ENCODE measurements at regions not wholly inside any gene's neighbourhood (a gene's known extent, or its start where the extent isn't known, plus 50 kb on each side); places are given as distances from the start of the nearest gene placed in this dataset.

GRCh38 chr7:145269418-145270161 is 433.7 kb upstream of the TPK1 start:
- DNase-seq (ENCODE audit: low read depth in 2 of 2): no peak

DNA sequence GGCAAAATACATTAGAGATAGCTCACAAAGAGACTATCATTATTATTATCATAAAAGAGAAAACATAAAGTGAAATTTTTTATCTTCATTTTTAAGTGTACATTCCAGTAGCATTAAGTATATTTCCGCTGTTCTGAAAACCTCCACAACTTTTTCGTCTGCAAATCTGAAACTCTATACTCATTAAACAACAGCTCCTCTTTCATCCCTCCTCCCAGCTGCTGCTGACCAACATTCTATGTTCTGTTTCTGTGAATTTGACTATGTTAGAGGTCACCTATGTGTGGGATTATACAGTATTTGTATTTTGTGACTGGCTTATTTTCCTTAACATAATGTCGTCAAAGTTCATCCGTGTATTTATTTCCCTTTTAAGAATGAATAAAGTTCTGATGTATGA is 429.3 kb upstream of the TPK1 start:
- no peak for DNase-seq (ENCODE audit: low read depth in 2 of 2)

- DNase-seq (ENCODE audit: low read depth in 2 of 2): no peak
These were observed 428.0 kb upstream of the TPK1 start for GRCh38 chr7:145263886-145264285.

GRCh38 chr7:145252031-145252430 is 416.2 kb upstream of the TPK1 start:
- DNase-seq (ENCODE audit: low read depth in 2 of 2): no peak

GRCh38 chr7:145224775-145225174 is 388.9 kb upstream of the TPK1 start:
- DNase-seq (ENCODE audit: low read depth in 2 of 2): no peak

GRCh38 chr7:145219461-145219860 is 383.6 kb upstream of the TPK1 start:
- DNase-seq (ENCODE audit: low read depth in 2 of 2): no peak

GRCh38 chr7:145216866-145217265 is 381.0 kb upstream of the TPK1 start:
- no peak for DNase-seq (ENCODE audit: low read depth in 2 of 2)

- no peak for DNase-seq (ENCODE audit: low read depth in 2 of 2)
These were observed 376.2 kb upstream of the TPK1 start for GRCh38 chr7:145212050-145212449.

DNA sequence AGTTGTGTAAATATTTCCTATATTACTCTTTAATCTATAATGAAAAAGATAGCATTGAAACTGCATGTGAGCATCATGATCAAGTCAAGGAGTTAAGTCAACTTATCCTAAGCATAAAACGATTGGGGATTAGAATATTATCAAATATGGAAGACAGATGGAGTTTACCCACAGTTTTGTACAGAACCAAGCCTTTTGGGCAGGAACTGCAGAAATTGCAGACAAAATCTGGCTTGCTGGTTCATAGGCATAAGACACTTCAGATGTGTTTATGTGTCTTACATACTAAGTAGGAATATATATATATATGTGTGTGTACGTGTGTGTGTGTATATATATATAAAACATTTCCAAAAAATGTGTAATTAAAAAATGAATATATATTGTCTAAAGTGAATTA is 375.4 kb upstream of the TPK1 start:
- DNase-seq (ENCODE audit: low read depth in 2 of 2): no peak

GRCh38 chr7:145193951-145194350 is 358.1 kb upstream of the TPK1 start:
- no peak for DNase-seq (ENCODE audit: low read depth in 2 of 2)

GRCh38 chr7:145184956-145185355 is 349.1 kb upstream of the TPK1 start:
- DNase-seq (ENCODE audit: low read depth in 2 of 2): no peak

DNA sequence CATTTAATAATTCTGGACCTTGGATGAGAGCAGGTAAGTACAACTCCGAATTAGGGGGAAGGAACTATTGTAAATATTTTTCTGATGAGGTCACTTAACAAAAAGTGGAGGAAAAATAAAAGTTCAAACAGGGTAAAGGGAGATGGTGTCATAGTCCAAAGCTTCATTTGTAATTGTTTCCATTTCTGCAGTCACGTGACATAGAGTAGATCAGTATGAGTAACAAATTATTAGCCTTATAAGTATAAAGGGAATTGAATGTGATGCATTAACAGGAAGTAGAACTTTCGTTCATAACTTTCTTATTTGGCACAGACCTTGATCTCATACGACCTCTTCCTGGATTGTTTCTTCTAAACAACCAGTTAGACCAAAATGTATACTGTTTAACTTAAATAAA is 347.2 kb upstream of the TPK1 start:
- no peak for DNase-seq (ENCODE audit: low read depth in 2 of 2)

DNA sequence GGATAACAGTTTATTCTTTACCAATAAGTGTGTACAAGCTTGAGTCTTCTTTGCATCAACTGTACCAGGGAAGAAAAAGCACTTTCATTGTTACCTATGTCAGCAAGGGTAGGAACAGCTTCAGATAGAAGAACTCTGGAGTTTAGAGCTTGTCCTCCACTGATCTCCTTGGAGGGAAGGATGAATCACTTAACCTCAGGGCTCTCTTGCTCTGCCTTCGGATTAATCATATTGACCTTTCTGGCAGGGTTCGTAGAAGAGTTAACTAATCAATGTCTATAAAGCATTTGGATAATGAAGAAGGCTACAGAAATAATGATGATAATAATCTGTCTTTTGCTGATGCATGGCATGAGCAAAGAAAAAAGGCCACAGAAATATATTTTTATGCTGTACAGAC is 339.5 kb upstream of the TPK1 start:
- DNase-seq (ENCODE audit: low read depth in 2 of 2): no peak

DNA sequence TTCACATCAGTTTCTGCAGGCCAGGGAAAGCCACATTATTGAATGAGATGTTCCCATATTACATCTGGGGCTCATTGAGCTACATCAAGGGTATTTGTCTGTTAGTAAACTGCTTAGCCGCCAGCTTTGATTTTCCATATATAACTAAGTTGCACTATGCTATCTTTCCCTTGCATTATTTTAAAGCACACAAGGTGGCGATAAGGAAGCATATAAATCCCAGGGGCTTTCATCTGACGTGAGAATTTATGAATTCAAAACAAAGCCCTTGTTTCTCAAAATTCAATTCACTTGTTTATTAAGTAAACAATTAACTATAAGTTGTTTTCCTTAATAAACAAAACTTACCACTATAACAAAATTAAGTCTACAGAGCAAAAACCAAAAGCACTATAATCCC is 334.1 kb upstream of the TPK1 start:
- DNase-seq (ENCODE audit: low read depth in 2 of 2): no peak

GRCh38 chr7:145168879-145169278 is 333.0 kb upstream of the TPK1 start:
- no peak for DNase-seq (ENCODE audit: low read depth in 2 of 2)

DNA sequence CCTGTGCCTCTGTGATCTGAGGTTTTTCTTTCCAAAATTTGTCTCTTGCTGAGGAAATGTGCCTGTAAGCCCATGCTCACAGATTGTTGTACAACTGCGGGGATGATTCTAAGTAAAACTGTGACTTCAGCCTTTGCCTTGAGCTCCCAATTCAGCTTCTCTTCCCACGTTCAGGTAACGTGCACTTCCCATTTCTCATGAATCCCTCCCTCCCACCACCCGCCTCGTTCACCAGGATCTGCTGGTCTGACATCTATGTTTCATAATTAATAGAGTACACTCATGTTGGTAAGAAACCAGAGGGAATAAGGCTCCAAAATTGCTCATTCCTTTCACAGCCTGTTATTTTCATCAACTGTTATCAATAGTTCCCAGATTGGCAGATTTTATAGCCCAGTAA is 332.6 kb upstream of the TPK1 start:
- DNase-seq (ENCODE audit: low read depth in 2 of 2): no peak

DNA sequence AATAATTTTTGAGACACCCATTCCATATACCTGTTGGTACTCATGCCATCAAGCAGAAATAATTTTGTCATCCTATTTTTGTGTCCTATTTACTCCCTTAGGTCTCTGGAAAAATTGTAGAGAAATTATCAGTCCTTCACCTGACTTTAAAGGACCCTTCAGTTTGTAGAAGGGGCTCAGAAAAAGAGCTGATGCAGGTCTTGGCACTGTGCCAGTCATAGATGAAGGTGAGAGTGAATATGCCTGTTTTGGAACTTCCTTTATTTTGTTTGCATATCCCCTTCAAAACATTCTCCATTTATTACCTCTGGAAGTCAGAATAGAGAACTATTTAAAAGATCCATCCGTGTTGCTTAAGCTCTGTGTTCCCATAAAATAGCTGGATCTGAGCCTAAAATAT is 321.0 kb upstream of the TPK1 start:
- DNase-seq (ENCODE audit: low read depth in 2 of 2): no peak

- no peak for DNase-seq (ENCODE audit: low read depth in 2 of 2)
These were observed 316.7 kb upstream of the TPK1 start for GRCh38 chr7:145152589-145152988.

DNA sequence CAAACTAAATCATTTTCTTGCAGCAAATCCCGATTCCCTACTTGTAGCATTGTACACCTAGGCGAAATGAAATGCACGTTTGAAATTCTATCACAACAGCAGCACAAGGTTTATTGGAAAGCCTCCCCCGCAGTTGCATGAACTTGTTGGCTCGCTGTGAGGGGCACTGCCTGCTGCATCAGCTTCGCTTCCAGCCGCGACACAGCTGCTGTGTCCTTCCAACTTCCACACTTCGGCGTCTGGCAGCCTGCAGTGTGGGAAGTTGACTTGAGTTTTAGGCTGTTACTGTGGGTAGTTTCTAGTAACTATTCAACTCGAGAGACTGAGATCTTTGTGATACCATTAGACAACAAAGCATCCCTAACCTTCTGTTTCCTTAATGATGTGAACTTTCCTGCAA is 315.8 kb upstream of the TPK1 start:
- no peak for DNase-seq (ENCODE audit: low read depth in 2 of 2)

GRCh38 chr7:145147865-145148264 is 312.0 kb upstream of the TPK1 start:
- DNase-seq (ENCODE audit: low read depth in 2 of 2): no peak

DNA sequence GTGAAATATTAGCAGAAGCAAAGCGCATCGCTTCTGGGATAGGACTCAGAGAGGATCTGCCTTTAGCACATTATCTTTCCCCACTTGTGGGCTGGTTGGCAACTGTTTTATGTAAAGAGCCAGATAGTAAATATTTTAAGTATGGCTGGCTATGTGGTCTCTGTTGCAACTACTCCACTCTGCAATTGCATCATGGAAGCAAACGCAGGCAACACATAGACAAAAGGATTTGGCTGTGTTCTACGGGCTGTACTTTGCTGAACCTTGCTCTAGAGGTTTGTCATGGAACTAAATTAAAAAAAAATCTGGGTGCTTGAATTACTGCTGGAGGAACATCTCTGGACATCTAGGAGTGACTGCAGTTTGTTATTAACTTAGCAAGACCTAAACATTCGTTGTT is 307.8 kb upstream of the TPK1 start:
- no peak for DNase-seq (ENCODE audit: low read depth in 2 of 2)

- DNase-seq (ENCODE audit: low read depth in 2 of 2): no peak
These were observed 298.5 kb upstream of the TPK1 start for GRCh38 chr7:145134377-145134776.

DNA sequence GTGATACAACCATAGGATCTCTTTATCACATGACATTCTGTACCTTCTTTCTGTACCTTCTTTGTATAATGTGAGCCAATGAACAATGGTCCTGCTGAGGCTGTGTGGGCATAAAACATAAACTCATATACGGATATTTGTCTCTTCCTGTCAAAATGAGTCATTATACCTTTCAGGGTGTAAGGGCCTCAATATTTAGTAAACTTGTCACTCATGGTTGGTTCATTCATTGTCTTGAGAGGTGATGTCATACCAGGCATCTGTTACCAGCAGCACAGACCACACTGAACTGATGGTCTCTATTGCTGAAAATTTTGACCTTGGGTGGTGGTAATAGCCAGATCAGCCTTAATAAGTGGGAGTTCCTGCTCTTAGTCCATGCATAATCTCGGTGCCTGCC is 287.6 kb upstream of the TPK1 start:
- DNase-seq (ENCODE audit: low read depth in 2 of 2): no peak

- no peak for DNase-seq (ENCODE audit: low read depth in 2 of 2)
These were observed 270.1 kb upstream of the TPK1 start for GRCh38 chr7:145106001-145106400.

All from stimulated activated CD4-positive, alpha-beta T cell treated with anti-CD3 and anti-CD28 coated beads, Interleukin-4, amount 100 ng/mL, for 48 hours (primary cell).